ENCODE measurements at regions not wholly inside any gene's neighbourhood (a gene's known extent, or its start where the extent isn't known, plus 50 kb on each side); places are given as distances from the start of the nearest gene placed in this dataset.

- TF ChIP-seq, protein P1, sequence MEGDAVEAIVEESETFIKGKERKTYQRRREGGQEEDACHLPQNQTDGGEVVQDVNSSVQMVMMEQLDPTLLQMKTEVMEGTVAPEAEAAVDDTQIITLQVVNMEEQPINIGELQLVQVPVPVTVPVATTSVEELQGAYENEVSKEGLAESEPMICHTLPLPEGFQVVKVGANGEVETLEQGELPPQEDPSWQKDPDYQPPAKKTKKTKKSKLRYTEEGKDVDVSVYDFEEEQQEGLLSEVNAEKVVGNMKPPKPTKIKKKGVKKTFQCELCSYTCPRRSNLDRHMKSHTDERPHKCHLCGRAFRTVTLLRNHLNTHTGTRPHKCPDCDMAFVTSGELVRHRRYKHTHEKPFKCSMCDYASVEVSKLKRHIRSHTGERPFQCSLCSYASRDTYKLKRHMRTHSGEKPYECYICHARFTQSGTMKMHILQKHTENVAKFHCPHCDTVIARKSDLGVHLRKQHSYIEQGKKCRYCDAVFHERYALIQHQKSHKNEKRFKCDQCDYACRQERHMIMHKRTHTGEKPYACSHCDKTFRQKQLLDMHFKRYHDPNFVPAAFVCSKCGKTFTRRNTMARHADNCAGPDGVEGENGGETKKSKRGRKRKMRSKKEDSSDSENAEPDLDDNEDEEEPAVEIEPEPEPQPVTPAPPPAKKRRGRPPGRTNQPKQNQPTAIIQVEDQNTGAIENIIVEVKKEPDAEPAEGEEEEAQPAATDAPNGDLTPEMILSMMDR (IDR thresholded peaks at IDR 0.05) = no peak
- TF ChIP-seq POLR2A (IDR thresholded peaks at IDR 0.05; ENCODE audit: low read depth) (no peak), EP300 (IDR thresholded peaks at IDR 0.05) (no peak), POLR2AphosphoS5 (IDR thresholded peaks at IDR 0.05) (no peak)
Observed at GRCh38 chr2:14324308-14324707, 308.2 kb upstream of the LRATD1 start.
